ENCODE measurements at regions not wholly inside any gene's neighbourhood (a gene's known extent, or its start where the extent isn't known, plus 50 kb on each side); places are given as distances from the start of the nearest gene placed in this dataset.
"Not testable (repeated sequence)": the region's sequence is repeated elsewhere in the genome, so short reads cannot be mapped to it uniquely, and the experiment has no call there.

GRCh38 chr13:46473806-46474205 lies 79.2 kb upstream of the LRCH1 start:
- no peaks in the 10 kb centered on the region for H3K36me3 Mint-ChIP-seq (ENCODE audit: low read depth)
- H3K27ac Mint-ChIP-seq (ENCODE audit: unreplicated experiment) = no peak overlapping the region
- H3K27me3 Mint-ChIP-seq (ENCODE audit: low read depth) = no peaks in the 10 kb centered on the region
- H3K9me3 Mint-ChIP-seq = peaks cover 3% of the 10 kb centered on the region
- DNase-seq (ENCODE audit: low read depth, low spot score) = no peak
- H3K4me3 Mint-ChIP-seq = no peak overlapping the region
- TF ChIP-seq, protein P1, sequence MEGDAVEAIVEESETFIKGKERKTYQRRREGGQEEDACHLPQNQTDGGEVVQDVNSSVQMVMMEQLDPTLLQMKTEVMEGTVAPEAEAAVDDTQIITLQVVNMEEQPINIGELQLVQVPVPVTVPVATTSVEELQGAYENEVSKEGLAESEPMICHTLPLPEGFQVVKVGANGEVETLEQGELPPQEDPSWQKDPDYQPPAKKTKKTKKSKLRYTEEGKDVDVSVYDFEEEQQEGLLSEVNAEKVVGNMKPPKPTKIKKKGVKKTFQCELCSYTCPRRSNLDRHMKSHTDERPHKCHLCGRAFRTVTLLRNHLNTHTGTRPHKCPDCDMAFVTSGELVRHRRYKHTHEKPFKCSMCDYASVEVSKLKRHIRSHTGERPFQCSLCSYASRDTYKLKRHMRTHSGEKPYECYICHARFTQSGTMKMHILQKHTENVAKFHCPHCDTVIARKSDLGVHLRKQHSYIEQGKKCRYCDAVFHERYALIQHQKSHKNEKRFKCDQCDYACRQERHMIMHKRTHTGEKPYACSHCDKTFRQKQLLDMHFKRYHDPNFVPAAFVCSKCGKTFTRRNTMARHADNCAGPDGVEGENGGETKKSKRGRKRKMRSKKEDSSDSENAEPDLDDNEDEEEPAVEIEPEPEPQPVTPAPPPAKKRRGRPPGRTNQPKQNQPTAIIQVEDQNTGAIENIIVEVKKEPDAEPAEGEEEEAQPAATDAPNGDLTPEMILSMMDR (conservative IDR thresholded peaks at IDR 0.05) = no peak
- peaks cover 42% of the 10 kb centered on the region for H3K4me1 Mint-ChIP-seq

- H3K9me3 Mint-ChIP-seq = peaks cover 3% of the 10 kb centered on the region
- H3K27ac Mint-ChIP-seq (ENCODE audit: unreplicated experiment) = peak overlapping the region; percentile 68
- no peaks in the 10 kb centered on the region for H3K27me3 Mint-ChIP-seq (ENCODE audit: low read depth)
- H3K4me1 Mint-ChIP-seq = peaks cover 56% of the 10 kb centered on the region
- no peak overlapping the region for H3K4me3 Mint-ChIP-seq
- no peak for DNase-seq (ENCODE audit: low read depth, low spot score)
- no peaks in the 10 kb centered on the region for H3K36me3 Mint-ChIP-seq (ENCODE audit: low read depth)
- TF ChIP-seq, protein P1 (conservative IDR thresholded peaks at IDR 0.05) = no peak
Observed at GRCh38 chr13:46472384-46472783, 80.6 kb upstream of the LRCH1 start.

DNA sequence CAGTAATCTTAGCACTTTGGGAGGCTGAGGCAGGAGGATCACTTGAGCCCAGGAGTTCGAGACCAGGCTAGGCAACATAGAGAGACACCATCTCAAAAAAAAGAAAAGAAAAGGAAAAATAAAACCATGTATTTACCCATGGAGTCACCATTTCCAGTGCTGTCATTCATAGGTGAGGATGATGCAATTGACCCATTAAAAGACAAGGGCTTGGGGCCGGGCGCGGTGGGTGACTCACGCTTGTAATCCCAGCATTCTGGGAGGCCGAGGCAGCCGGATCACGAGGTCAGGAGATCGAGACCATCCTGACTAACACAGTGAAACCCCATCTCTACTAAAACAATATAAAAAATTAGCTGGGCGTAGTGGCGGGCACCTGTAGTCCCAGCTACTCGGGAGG lies 82.6 kb upstream of the RUBCNL start:
- H3K9me3 Mint-ChIP-seq; DNase-seq (ENCODE audit: low read depth, low spot score); H3K36me3 Mint-ChIP-seq (ENCODE audit: low read depth); H3K27me3 Mint-ChIP-seq (ENCODE audit: low read depth): not testable (repeated sequence)
- Mint-ChIP-seq H3K4me1 (peaks cover 49% of the 10 kb centered on the region), H3K27ac (ENCODE audit: unreplicated experiment) (peak overlapping the region; percentile 30), H3K4me3 (peak overlapping the region; percentile 13)

- DNase-seq (ENCODE audit: low read depth, low spot score) = no peak
- Mint-ChIP-seq H3K4me3 (peak overlapping the region; percentile 87), H3K27ac (ENCODE audit: unreplicated experiment) (peak overlapping the region; percentile 99), H3K27me3 (ENCODE audit: low read depth) (no peaks in the 10 kb centered on the region), H3K9me3 (no peaks in the 10 kb centered on the region), H3K4me1 (peaks cover 43% of the 10 kb centered on the region), H3K36me3 (ENCODE audit: low read depth) (no peaks in the 10 kb centered on the region)
- TF ChIP-seq, protein P1 (conservative IDR thresholded peaks at IDR 0.05) = no peak
Observed at GRCh38 chr13:46468570-46469463, 81.8 kb upstream of the RUBCNL start.

- Mint-ChIP-seq H3K27ac (ENCODE audit: unreplicated experiment) (peak overlapping the region; percentile 99), H3K4me1 (peaks cover 37% of the 10 kb centered on the region), H3K4me3 (peak overlapping the region; percentile 87)
- H3K27me3 Mint-ChIP-seq (ENCODE audit: low read depth); H3K9me3 Mint-ChIP-seq; H3K36me3 Mint-ChIP-seq (ENCODE audit: low read depth): not testable (repeated sequence)
- DNase-seq (ENCODE audit: low read depth, low spot score) = peak; percentile 47
Observed at GRCh38 chr13:46467694-46468093, 80.6 kb upstream of the RUBCNL start.

GRCh38 chr13:46466074-46466473 lies 79.0 kb upstream of the RUBCNL start:
- not testable (repeated sequence) for H3K9me3 Mint-ChIP-seq; H3K36me3 Mint-ChIP-seq (ENCODE audit: low read depth); H3K27me3 Mint-ChIP-seq (ENCODE audit: low read depth)
- Mint-ChIP-seq H3K4me1 (peaks cover 30% of the 10 kb centered on the region), H3K4me3 (peak overlapping the region; percentile 91), H3K27ac (ENCODE audit: unreplicated experiment) (peak overlapping the region; percentile 98)
- DNase-seq (ENCODE audit: low read depth, low spot score) = peak; percentile 45

- Mint-ChIP-seq H3K4me3 (peak overlapping the region; percentile 44), H3K36me3 (ENCODE audit: low read depth) (peaks cover 20% of the 10 kb centered on the region), H3K27me3 (ENCODE audit: low read depth) (no peaks in the 10 kb centered on the region), H3K27ac (ENCODE audit: unreplicated experiment) (no peak overlapping the region), H3K4me1 (peaks cover 19% of the 10 kb centered on the region), H3K9me3 (peaks cover 2% of the 10 kb centered on the region)
- DNase-seq (ENCODE audit: low read depth, low spot score) = no peak
- TF ChIP-seq, protein P1 (conservative IDR thresholded peaks at IDR 0.05) = no peak
Observed at GRCh38 chr13:46463719-46464118, 76.7 kb upstream of the RUBCNL start.

DNA sequence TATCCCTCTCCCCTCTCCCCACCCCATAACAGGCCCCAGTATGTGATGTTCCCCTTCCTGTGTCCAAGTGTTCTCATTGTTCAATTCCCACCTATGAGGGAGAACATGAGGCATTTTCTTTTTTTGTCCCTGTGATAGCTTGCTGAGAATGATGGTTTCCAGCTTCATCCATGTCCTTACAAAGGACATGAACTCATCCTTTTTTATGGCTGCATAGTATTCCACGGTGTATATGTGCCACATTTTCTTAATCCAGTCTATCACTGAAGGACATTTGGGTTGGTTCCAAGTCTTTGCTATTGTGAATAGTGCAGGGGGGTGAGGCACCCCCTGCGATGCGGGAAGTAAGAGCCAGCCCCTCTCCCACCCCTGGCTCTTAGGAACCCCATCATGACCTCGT lies 73.2 kb upstream of the RUBCNL start:
- H3K9me3 Mint-ChIP-seq; DNase-seq (ENCODE audit: low read depth, low spot score); H3K4me1 Mint-ChIP-seq; H3K27me3 Mint-ChIP-seq (ENCODE audit: low read depth); H3K27ac Mint-ChIP-seq (ENCODE audit: unreplicated experiment): not testable (repeated sequence)
- Mint-ChIP-seq H3K4me3 (peak overlapping the region; percentile 38), H3K36me3 (ENCODE audit: low read depth) (peaks cover 27% of the 10 kb centered on the region)

- peaks cover 22% of the 10 kb centered on the region for H3K36me3 Mint-ChIP-seq (ENCODE audit: low read depth)
- H3K4me3 Mint-ChIP-seq; H3K9me3 Mint-ChIP-seq; H3K27me3 Mint-ChIP-seq (ENCODE audit: low read depth); H3K27ac Mint-ChIP-seq (ENCODE audit: unreplicated experiment); H3K4me1 Mint-ChIP-seq; DNase-seq (ENCODE audit: low read depth, low spot score): not testable (repeated sequence)
Observed at GRCh38 chr13:46457255-46457654, 70.2 kb upstream of the RUBCNL start.

Data from neural crest cell (in vitro differentiated cells).